Choroid plexus epithelial cell (primary cell): ENCODE measurements at regions not wholly inside any gene's neighbourhood (a gene's known extent, or its start where the extent isn't known, plus 50 kb on each side); places are given as distances from the start of the nearest gene placed in this dataset.

Experiments used
- DNase-seq: peaks from one replicate; pipeline ENCODE4 v3.0.0-alpha.2; 2010; ENCODE audit warnings: low read depth
- H3K4me3 ChIP-seq: 2 replicates; pipeline ENCODE4 v1.5.1; 2011; ENCODE audit warnings: low read depth, mild to moderate bottlenecking, control low read depth, low read length, moderate library complexity
- CTCF ChIP-seq: conservative IDR thresholded peaks from 2 replicates; pipeline ENCODE4 v1.5.1; 2011; ENCODE audit warnings: low read depth, mild to moderate bottlenecking, control low read depth, inconsistent platforms, low read length, moderate library complexity

DNA sequence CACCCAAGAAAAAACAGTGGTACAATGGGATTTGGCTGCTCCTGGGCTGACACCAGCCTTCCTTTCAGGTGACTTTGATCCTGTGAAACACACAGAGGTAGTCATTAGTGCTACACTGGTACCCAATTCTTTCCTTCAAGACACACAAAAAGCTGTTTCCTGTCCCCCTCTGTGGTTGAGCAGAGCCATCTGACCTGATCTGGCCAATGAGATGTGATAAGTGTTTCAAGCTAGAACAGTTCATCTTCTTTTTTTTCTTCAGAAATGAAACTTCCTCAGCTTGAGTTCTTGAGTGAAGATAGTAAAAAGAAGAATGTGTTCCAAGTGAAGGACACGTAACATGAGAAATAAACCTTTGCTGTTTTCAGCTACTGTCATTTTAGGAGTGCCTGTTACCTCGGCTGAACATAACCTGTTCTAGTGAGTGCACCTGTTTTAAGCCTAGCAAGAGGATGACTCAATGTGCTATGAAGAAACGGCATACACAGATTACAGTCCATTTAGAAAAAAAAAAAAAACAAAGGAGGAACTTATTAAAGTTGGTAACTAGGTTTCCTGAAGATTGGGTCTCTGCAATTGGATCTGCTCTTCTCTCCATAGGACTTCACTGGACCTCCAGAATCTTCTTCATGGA is 287.8 kb downstream of the GAS1 start:
- TF ChIP-seq CTCF: no peak
- DNase-seq: peak; percentile 21
- H3K4me3 ChIP-seq: no peak overlapping the region

DNA sequence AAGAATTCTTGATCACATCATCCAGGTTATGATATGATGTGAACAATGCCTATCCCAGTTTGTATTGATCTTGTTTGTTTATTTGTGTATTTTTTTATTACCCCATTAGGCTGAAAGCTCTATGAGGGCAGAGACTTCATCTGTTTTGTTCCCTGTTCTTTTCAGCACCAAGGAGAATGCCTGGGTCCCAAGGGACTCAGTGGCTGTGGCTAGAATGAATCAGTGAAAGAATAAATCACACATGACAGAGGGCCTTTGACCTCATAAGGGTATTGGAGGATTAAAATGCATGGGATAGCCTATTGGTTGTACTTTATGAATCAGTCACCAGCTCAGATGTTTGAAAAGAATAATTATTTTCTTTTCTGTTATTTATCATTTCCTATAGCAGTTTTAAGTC is 292.2 kb downstream of the GAS1 start:
- DNase-seq: peak; percentile 24
- TF ChIP-seq CTCF: no peak
- no peak overlapping the region for H3K4me3 ChIP-seq

DNA sequence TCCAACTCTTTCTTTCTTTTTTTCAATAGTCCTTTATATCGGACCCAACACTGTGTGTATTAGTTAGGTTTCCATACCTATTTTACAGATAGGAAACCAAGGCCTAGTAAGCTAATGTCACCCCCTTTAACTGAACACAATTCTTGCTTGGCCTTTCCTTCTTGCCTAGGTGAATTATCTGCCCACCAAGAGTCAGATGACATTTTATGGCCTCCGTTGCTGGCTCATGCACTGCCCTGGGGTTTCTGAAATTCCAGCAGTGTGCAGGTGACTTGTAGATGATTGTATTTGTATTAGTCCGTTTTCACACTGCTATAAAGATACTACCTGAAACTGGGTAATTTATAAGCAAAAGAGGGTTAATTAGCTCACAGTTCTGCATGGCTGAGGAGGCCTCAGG is 293.8 kb downstream of the GAS1 start:
- TF ChIP-seq CTCF: no peak
- no peak for DNase-seq
- H3K4me3 ChIP-seq: no peak overlapping the region

DNA sequence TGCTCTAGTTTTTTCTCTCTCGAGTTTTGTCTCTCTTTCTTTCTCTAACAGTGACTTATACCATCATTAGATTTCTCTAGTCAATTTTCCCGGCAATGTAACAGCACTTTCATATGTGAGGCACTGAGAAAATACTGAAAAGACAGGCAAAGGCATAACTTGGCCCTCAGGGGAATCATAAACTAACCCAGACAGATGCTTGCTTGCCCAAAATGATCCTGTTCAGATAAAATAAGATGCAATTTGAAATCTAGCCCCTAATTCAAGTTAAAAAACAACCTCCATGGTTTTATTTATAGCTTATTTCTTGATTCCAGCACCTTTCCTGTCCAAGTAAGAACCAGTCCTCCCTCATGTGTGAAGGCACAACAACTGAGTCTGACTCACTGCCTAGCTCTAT is 294.6 kb downstream of the GAS1 start:
- H3K4me3 ChIP-seq: no peak overlapping the region
- DNase-seq: no peak
- no peak for TF ChIP-seq CTCF

GRCh38 chr9:86649913-86650312 is 295.7 kb upstream of the TUT7 start:
- no peak for DNase-seq
- TF ChIP-seq CTCF: no peak
- no peak overlapping the region for H3K4me3 ChIP-seq

GRCh38 chr9:86648828-86649170 is 294.6 kb upstream of the TUT7 start:
- no peak for DNase-seq
- TF ChIP-seq CTCF: no peak
- H3K4me3 ChIP-seq: no peak overlapping the region

DNA sequence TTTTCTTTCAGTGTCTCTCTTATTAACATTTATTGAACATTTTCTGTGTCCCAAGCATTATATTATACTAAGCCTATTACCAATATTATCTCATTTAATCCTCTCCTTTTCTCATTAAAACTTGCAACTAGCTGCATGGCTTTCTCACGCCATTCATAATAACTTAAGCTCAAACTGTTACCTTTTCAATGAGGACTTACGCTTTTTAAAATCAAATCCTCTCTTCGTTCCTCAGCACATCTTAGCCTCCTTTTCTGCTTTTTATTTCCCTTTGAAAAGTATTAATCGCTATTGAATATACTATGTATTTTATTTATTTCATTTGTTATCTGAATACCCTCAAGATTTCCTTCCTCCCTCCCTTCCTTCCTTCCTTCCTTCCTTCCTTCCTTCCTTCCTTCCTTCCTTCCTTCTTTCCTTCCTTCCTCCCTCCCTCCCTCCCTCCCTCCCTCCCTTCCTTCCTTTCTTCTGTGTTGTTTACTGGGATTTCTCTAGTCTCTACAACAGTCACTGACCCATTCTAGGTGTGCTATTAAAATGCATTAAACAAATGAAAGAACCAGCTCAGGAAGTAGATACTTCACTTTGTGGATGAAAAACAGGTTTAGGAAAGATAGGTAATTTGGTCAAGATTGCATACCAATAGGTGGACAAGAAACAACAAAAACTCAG is 294.1 kb upstream of the TUT7 start:
- no peak overlapping the region for H3K4me3 ChIP-seq
- TF ChIP-seq CTCF: no peak
- DNase-seq: no peak
